K562 (cell line): ENCODE measurements at regions not wholly inside any gene's neighbourhood (a gene's known extent, or its start where the extent isn't known, plus 50 kb on each side); places are given as distances from the start of the nearest gene placed in this dataset.

Experiments
- ATAC-seq: fragments of 200-7000 bp; cut with Tn5 transposase; 3 replicates; pipeline ENCODE4 v1.9.1; 2020; ENCODE audit warnings: moderate library complexity
- BruUV-seq: library from RNA; stranded (reverse); fragments of 400-500 nt; replicated peaks from 2 replicates; lab custom pipeline; 2021; lab: Mats Ljungman, UMichigan
- CTCF ChIA-PET: fragments of 300-600 bp; formaldehyde crosslinking; extraction: SDS; loops from one replicate; lab custom pipeline; 2021; ENCODE audit warnings: low intra/inter-chr PET ratio; lab: Yijun Ruan, JAX
- POLR2A ChIA-PET: fragments of 300-600, 350-650 bp; sonication (Branson Sonifier 250); formaldehyde crosslinking; extraction: SDS; loops from one replicate; lab custom pipeline; 2021; ENCODE audit warnings: antibody characterized with exemption, inconsistent platforms; lab: Yijun Ruan, JAX
- DNase-seq, 4 experiments: peaks; one replicate each; pipeline versions ENCODE4 v3.0.0 to v3.0.0-alpha.2; 2011 to 2018; ENCODE audit warnings: low spot score in 3 of 4, mixed read lengths in 3 of 4; ENCODE audit errors: extremely low read depth in 1 of 4
- FAIRE-seq: peaks from 2 replicates; lab custom pipeline; 2011; peaks lifted over from hg19 to GRCh38; lab: Jason Lieb, UNC
- H2AFZ ChIP-seq: 2 replicates; pipeline ENCODE4 v1.6.0; 2011; ENCODE audit warnings: low read depth, low read length, control low read depth, inconsistent platforms
- H3K27ac ChIP-seq: fragments of 200-600 bp; 3 replicates; pipeline ENCODE4 v1.8.0; 2011; ENCODE audit warnings: low read depth, mild to moderate bottlenecking, control low read depth, inconsistent platforms, low read length, moderate library complexity, mixed read lengths; ENCODE audit errors: extremely low read depth
- H3K27me3 ChIP-seq, 2 experiments: fragments of 300-600 bp in 1 of 2; 2 replicates in 1 of 2; 3 replicates in 1 of 2; pipeline versions ENCODE4 v1.6.0 to v1.8.0; 2011; ENCODE audit warnings: inconsistent platforms in 2 of 2, low read length in 2 of 2, mild to moderate bottlenecking in 1 of 2, mixed read lengths in 1 of 2, moderate library complexity in 1 of 2; ENCODE audit not compliant: control insufficient read depth in 2 of 2, insufficient read depth in 2 of 2
- H3K36me3 ChIP-seq: fragments of 300-600 bp; 3 replicates; pipeline ENCODE4 v1.8.0; 2011; ENCODE audit warnings: mild to moderate bottlenecking, low read length, inconsistent platforms; ENCODE audit not compliant: control insufficient read depth, insufficient read depth
- H3K4me1 ChIP-seq, 2 experiments: fragments of 200-600 bp in 1 of 2; replicated peaks in 1 of 2; 2 replicates in 1 of 2; 3 replicates in 1 of 2; pipeline versions ENCODE4 v1.5.1 to v1.8.0; 2011; ENCODE audit warnings: inconsistent platforms in 2 of 2, low read length in 2 of 2, mild to moderate bottlenecking in 1 of 2, mixed read lengths in 1 of 2, moderate library complexity in 1 of 2; ENCODE audit not compliant: control insufficient read depth in 2 of 2, insufficient read depth in 2 of 2
- H3K4me2 ChIP-seq: 2 replicates; pipeline ENCODE4 v1.6.1; 2011; ENCODE audit warnings: low read length, control low read depth, inconsistent platforms, mixed read lengths; ENCODE audit not compliant: insufficient read depth
- H3K4me3 ChIP-seq: fragments of 200-600 bp; sonication (generic), shearing (Covaris generic); 2 replicates; pipeline ENCODE4 v1.5.1; 2016; ENCODE audit warnings: control low read depth, inconsistent platforms
- H3K79me2 ChIP-seq: fragments of 200-600 bp; 3 replicates; pipeline ENCODE4 v1.8.0; 2011; ENCODE audit warnings: low read length, inconsistent platforms; ENCODE audit not compliant: control insufficient read depth, insufficient read depth
- H3K9ac ChIP-seq, 2 experiments: 2 replicates each; pipeline versions ENCODE4 v1.6.0 to v1.6.1; 2011; ENCODE audit warnings: low read depth in 2 of 2, low read length in 2 of 2, control low read depth in 1 of 2, inconsistent platforms in 1 of 2, mild to moderate bottlenecking in 1 of 2, mixed read lengths in 1 of 2; ENCODE audit not compliant: insufficient read depth in 1 of 2
- H3K9me1 ChIP-seq: one replicate; pipeline ENCODE4 v1.6.0; 2011; ENCODE audit warnings: inconsistent platforms, mild to moderate bottlenecking, low read length, moderate library complexity; ENCODE audit not compliant: control insufficient read depth, insufficient read depth
- H3K9me3 ChIP-seq: replicated peaks from 2 replicates; pipeline ENCODE4 v1.5.1; 2011; ENCODE audit warnings: low read depth, low read length, inconsistent platforms; ENCODE audit not compliant: control insufficient read depth, insufficient read depth
- H4K20me1 ChIP-seq: replicated peaks from 2 replicates; pipeline ENCODE4 v1.6.1; 2011; ENCODE audit warnings: low read length, inconsistent platforms, mixed read lengths; ENCODE audit not compliant: control insufficient read depth, insufficient read depth
- C11orf30 ChIP-seq: fragments of 450-650 bp; IDR thresholded peaks from 2 replicates; pipeline ENCODE4 v1.6.1; 2016; ENCODE audit warnings: low read depth, mild to moderate bottlenecking
- GTF2A2 ChIP-seq: IDR thresholded peaks from 2 replicates; pipeline ENCODE4 v1.6.1; 2016; ENCODE audit warnings: mild to moderate bottlenecking, missing genetic modification characterization, missing compliant biosample characterization
- HMG20B ChIP-seq: fragments of 250-450 bp; sonication (Bioruptor Pico); IDR thresholded peaks from 2 replicates; pipeline ENCODE4 v1.5.0; 2021; ENCODE audit warnings: mild to moderate bottlenecking
- HOXB6 ChIP-seq: fragments of 250-450 bp; sonication (Bioruptor Pico); IDR thresholded peaks from 2 replicates; pipeline ENCODE4 v1.5.1; 2022; ENCODE audit warnings: mild to moderate bottlenecking, borderline replicate concordance
- ILK ChIP-seq: fragments of 450-650 bp; IDR thresholded peaks from 2 replicates; pipeline ENCODE4 v1.6.1; 2016; ENCODE audit warnings: missing genetic modification characterization, low read depth, mild to moderate bottlenecking, missing compliant biosample characterization, moderate library complexity, borderline replicate concordance
- KHSRP ChIP-seq: fragments of 450-650 bp; IDR thresholded peaks from 2 replicates; pipeline ENCODE4 v1.6.1; 2017
- PPARD ChIP-seq: fragments of 250-450 bp; sonication (Bioruptor Pico); IDR thresholded peaks from 2 replicates; pipeline ENCODE4 v1.8.0; 2022; ENCODE audit warnings: inconsistent platforms, mild to moderate bottlenecking, moderate library complexity
- SLC30A9 ChIP-seq: fragments of 250-450 bp; sonication (Bioruptor Pico); IDR thresholded peaks from 2 replicates; pipeline ENCODE4 v1.8.0; 2022; ENCODE audit warnings: mild to moderate bottlenecking, moderate library complexity
- YBX1 ChIP-seq: fragments of 450-650 bp; IDR thresholded peaks from 2 replicates; pipeline ENCODE4 v1.7.1; 2016; ENCODE audit warnings: mild to moderate bottlenecking
- ZBTB11 ChIP-seq, 3 experiments: fragments of 200-800 bp in 1 of 3; fragments of 250-450 bp in 1 of 3; fragments of 450-650 bp in 1 of 3; sonication (Bioruptor Pico) in 1 of 3; sonication (Bioruptor generic) in 1 of 3; formaldehyde crosslinking in 1 of 3; IDR thresholded peaks; 2 replicates each; pipeline versions ENCODE4 v1.6.1 to v1.8.0; 2016 to 2022; ENCODE audit warnings: mild to moderate bottlenecking in 2 of 3, missing genetic modification characterization in 2 of 3, missing compliant biosample characterization in 1 of 3, moderate library complexity in 1 of 3
- WGBS: fragments of 100-300 bp; shearing (Covaris generic); methylation state at CpG from one replicate; pipeline ENCODE4 v1.1.6; 2016; ENCODE audit warnings: low coverage, mixed read lengths; ENCODE audit not compliant: insufficient coverage; ENCODE audit errors: missing lambda C conversion rate; 5-methylcytosine and 5-hydroxymethylcytosine counted together
- in situ Hi-C: fragments of 300-500 bp; cut with MboI; formaldehyde crosslinking; loops from 4 replicates; pipeline ENCODE4 v1.15.0; 2018; ENCODE audit warnings: inconsistent platforms, mixed read lengths
- intact Hi-C: fragments of 100-400 bp; cut with micrococcal nuclease; formaldehyde crosslinking; loops from 2 replicates; pipeline ENCODE4 v1.14.2; 2022
- TF ChIP-seq, protein P1 (sequence below): fragments of 250-450 bp; sonication (Bioruptor Pico); IDR thresholded peaks from 2 replicates; pipeline ENCODE4 v1.8.0; 2022; ENCODE audit warnings: inconsistent platforms, mild to moderate bottlenecking, moderate library complexity, borderline replicate concordance

DNA sequence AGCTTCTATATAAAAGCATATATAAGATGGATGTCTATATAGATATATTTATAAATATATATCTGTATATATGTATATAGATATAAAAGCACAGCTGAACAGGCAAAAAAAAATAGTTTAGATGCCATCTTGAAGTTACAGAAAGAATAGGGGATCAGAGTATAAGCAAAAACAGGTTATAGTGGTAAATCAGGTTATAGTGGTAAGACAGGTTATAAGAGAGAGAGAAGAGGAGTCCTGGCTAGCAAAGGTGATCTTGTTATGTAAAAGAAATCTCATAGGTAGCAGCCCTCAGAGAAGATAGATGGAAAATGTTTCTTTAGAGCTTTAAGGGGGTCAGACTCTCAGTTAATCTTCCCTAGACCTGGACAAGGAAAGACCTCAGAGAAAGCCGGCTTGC, 1263.1 kb downstream of the PCDH7 start:
- H3K36me3 ChIP-seq: no peaks in the 10 kb centered on the region
- H3K9me3 ChIP-seq: no peaks in the 10 kb centered on the region
- H3K4me3 ChIP-seq: no peak overlapping the region
- H3K4me2 ChIP-seq: no peak overlapping the region
- H2AFZ ChIP-seq: no peak overlapping the region
- TF ChIP-seq, protein P1, sequence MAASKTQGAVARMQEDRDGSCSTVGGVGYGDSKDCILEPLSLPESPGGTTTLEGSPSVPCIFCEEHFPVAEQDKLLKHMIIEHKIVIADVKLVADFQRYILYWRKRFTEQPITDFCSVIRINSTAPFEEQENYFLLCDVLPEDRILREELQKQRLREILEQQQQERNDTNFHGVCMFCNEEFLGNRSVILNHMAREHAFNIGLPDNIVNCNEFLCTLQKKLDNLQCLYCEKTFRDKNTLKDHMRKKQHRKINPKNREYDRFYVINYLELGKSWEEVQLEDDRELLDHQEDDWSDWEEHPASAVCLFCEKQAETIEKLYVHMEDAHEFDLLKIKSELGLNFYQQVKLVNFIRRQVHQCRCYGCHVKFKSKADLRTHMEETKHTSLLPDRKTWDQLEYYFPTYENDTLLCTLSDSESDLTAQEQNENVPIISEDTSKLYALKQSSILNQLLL (CRISPR knock-in tag): no peak
- TF ChIP-seq KHSRP: no peak
- TF ChIP-seq PPARD (CRISPR knock-in tag): no peak
- no peak for TF ChIP-seq ZBTB11 (CRISPR knock-in tag; IDR thresholded peaks at IDR 0.05)
- TF ChIP-seq SLC30A9 (CRISPR knock-in tag): no peak
- TF ChIP-seq HOXB6 (CRISPR knock-in tag): no peak
- TF ChIP-seq C11orf30: no peak
- no peak for TF ChIP-seq YBX1
- no peak for TF ChIP-seq HMG20B
- no peak for TF ChIP-seq ILK (tag)
- TF ChIP-seq GTF2A2 (tag): no peak
- no peaks in the 10 kb centered on the region for H3K79me2 ChIP-seq
- WGBS: 0% methylated on average over 1 of the region's 1 CpG
- H3K27me3 ChIP-seq: no peaks in the 10 kb centered on the region
- no TSS peak for BruUV-seq
- H3K9me1 ChIP-seq: no peaks in the 10 kb centered on the region
- in situ Hi-C loops (no loop called here), intact Hi-C loops (no loop called here)
- ChIA-PET POLR2A (no interaction called here), CTCF (no interaction called here)
- no peaks in the 10 kb centered on the region for H4K20me1 ChIP-seq
- FAIRE-seq (no peak), ATAC-seq (no peak), DNase-seq (no peak)
- H3K27ac ChIP-seq: no peak overlapping the region
- H3K9ac ChIP-seq: no peak overlapping the region
- H3K4me1 ChIP-seq: no peaks in the 10 kb centered on the region
